Spinal cord (tissue), 9 donors: ENCODE measurements at regions not wholly inside any gene's neighbourhood (a gene's known extent, or its start where the extent isn't known, plus 50 kb on each side); places are given as distances from the start of the nearest gene placed in this dataset.

Experiments used
- DNase-seq, 6 donors: peaks; one replicate each; pipeline versions ENCODE4 v3.0.0 to v3.0.0-alpha.2; 2013 to 2015; ENCODE audit warnings: low spot score in 6 of 6, low read depth in 4 of 6
- H3K27ac ChIP-seq: one replicate; pipeline ENCODE4 v1.5.1; 2013; ENCODE audit warnings: low read depth, low read length, control low read depth
- H3K27me3 ChIP-seq: one replicate; pipeline ENCODE4 v1.6.1; 2013; ENCODE audit warnings: low read length; ENCODE audit not compliant: control insufficient read depth, insufficient read depth
- H3K36me3 ChIP-seq: one replicate; pipeline ENCODE4 v1.6.1; 2013; ENCODE audit warnings: low read length; ENCODE audit not compliant: control insufficient read depth, insufficient read depth
- H3K4me1 ChIP-seq: one replicate; pipeline ENCODE4 v1.6.1; 2013; ENCODE audit warnings: low read length; ENCODE audit not compliant: control insufficient read depth, insufficient read depth
- H3K4me3 ChIP-seq: one replicate; pipeline ENCODE4 v1.5.1; 2013; ENCODE audit warnings: low read depth, low read length, control low read depth
- H3K9me3 ChIP-seq: one replicate; pipeline ENCODE4 v1.6.1; 2013; ENCODE audit warnings: low read length; ENCODE audit not compliant: control insufficient read depth, insufficient read depth
- WGBS: methylation state at CpG from one replicate; pipeline ENCODE4 v1.1.5; 2013; ENCODE audit warnings: missing lambda C conversion rate; ENCODE audit not compliant: insufficient coverage; 5-methylcytosine and 5-hydroxymethylcytosine counted together
- donor health status: healthy.

- Histone ChIP-seq H3K27ac (no peak overlapping the region), H3K4me1 (no peaks in the 10 kb centered on the region), H3K4me3 (no peak overlapping the region), H3K27me3 (no peaks in the 10 kb centered on the region), H3K36me3 (no peaks in the 10 kb centered on the region), H3K9me3 (peaks cover 2% of the 10 kb centered on the region)
- no peak for DNase-seq
- no CpG with 5 or more reads among the region's 1 CpG for WGBS
Observed at GRCh38 chr9:82582693-82583092, 480.2 kb downstream of the RASEF start.

- Histone ChIP-seq H3K4me1 (no peaks in the 10 kb centered on the region), H3K9me3 (peaks cover 2% of the 10 kb centered on the region), H3K36me3 (no peaks in the 10 kb centered on the region), H3K27ac (no peak overlapping the region), H3K4me3 (no peak overlapping the region), H3K27me3 (no peaks in the 10 kb centered on the region)
- DNase-seq = no peak
- WGBS = 77% methylated on average over 6 of the region's 7 CpGs
Observed at GRCh38 chr9:82583524-82583923, 479.4 kb downstream of the RASEF start.

GRCh38 chr9:82584349-82584863 lies 478.5 kb downstream of the RASEF start:
- Histone ChIP-seq H3K36me3 (no peaks in the 10 kb centered on the region), H3K4me1 (no peaks in the 10 kb centered on the region), H3K4me3 (no peak overlapping the region), H3K27me3 (no peaks in the 10 kb centered on the region), H3K9me3 (no peaks in the 10 kb centered on the region), H3K27ac (no peak overlapping the region)
- 90% methylated on average over 2 of the region's 5 CpGs for WGBS
- DNase-seq = no peak

DNA sequence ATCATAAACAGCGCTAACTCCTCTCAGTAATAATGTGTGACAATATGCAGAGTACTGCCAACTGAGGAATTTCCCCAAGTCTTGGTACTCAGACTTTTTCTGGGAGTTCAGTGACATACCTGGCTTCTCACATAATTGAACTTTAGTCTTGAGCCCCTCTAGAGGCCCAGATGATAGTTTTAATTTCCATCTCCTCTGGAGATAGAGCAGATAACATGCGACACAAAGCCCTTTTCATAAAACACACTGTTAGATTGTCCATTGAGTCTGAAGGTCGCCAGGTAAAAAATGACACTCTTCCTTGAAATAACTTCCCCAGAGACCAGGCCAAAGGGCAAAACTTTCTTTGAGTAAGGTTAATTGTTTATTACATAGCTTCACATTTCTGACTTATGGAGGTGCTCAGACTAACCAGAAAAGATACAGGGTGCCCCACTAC lies 476.0 kb downstream of the RASEF start:
- no peaks in the 10 kb centered on the region for H3K4me1 ChIP-seq
- WGBS = 100% methylated on average over 2 of the region's 3 CpGs
- H3K4me3 ChIP-seq = no peak overlapping the region
- H3K36me3 ChIP-seq = no peaks in the 10 kb centered on the region
- no peaks in the 10 kb centered on the region for H3K27me3 ChIP-seq
- H3K9me3 ChIP-seq = no peaks in the 10 kb centered on the region
- no peak overlapping the region for H3K27ac ChIP-seq
- no peak for DNase-seq

DNA sequence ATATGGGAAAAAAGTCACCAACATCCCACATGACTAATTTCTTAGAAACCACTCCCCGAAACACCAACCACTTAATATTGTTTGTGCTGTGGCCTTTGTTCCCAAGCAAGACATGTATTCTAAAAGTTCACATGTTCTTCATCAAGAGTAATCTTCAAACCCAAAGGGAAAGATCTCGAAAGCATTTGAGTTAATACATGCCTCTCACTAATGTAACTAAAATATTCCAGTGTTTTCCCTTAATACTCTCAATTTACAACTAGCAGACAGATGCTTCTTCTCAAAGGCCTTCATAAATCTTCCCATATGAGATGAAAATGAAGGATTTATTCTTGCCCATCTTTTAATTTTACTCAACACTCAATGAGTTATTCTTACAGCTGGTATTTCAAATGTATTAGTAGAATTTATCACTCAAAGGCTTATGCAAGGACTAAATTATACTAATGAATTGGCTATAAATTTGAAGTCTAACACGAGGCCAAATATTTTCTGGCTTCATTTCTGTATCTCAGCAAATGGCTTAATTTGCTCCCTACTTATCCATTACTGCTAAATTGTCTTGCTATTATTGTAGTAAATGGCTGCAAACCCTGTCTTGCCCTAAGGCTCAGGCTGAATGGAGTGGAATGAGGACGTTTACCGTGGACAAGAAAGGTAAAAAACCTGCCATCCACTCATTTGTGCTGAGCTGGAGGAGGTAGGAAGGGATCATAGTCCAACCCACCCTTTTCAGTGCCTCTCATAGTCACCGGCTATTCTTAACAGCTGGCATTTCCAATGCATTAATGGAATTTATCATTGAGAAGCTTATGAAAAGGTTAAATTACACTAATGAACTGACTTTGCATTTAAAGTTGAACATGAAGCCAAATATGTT lies 474.4 kb downstream of the RASEF start:
- WGBS = 100% methylated on average over 1 of the region's 6 CpGs
- H3K4me3 ChIP-seq = no peak overlapping the region
- no peak overlapping the region for H3K27ac ChIP-seq
- peak in 1 of 6 donors; percentile 67 for DNase-seq
- H3K9me3 ChIP-seq = no peaks in the 10 kb centered on the region
- H3K27me3 ChIP-seq = no peaks in the 10 kb centered on the region
- H3K36me3 ChIP-seq = no peaks in the 10 kb centered on the region
- no peaks in the 10 kb centered on the region for H3K4me1 ChIP-seq

GRCh38 chr9:82590845-82591244 lies 472.1 kb downstream of the RASEF start:
- H3K27ac ChIP-seq = no peak overlapping the region
- no peaks in the 10 kb centered on the region for H3K27me3 ChIP-seq
- DNase-seq = no peak
- H3K4me3 ChIP-seq = no peak overlapping the region
- H3K9me3 ChIP-seq = no peaks in the 10 kb centered on the region
- WGBS = no CpG with 5 or more reads among the region's 3 CpGs
- H3K4me1 ChIP-seq = no peaks in the 10 kb centered on the region
- H3K36me3 ChIP-seq = no peaks in the 10 kb centered on the region

DNA sequence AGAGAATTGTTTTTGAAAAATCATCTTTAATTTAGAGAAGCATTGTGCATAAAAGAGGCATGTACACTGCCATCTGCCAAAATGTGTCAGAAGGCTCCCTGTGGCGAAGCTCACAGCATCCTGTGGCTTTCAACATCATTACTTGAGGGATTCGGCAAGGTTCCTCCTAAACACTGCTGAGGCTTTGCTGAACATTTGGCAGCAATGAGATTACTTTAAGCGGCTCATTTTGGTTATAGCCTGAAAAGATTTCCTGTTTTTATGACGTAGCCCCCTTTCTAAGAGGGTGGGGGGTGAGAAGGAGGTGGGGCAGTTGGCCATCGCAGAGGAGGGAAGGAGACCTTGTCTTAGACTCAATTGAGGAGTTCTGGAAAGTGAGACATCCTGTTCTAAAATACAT lies 469.4 kb downstream of the RASEF start:
- H3K9me3 ChIP-seq = no peaks in the 10 kb centered on the region
- H3K27ac ChIP-seq = no peak overlapping the region
- 77% methylated on average over 4 of the region's 5 CpGs for WGBS
- DNase-seq = peak in 2 of 6 donors; percentile 21 to 47
- H3K4me3 ChIP-seq = no peak overlapping the region
- H3K4me1 ChIP-seq = no peaks in the 10 kb centered on the region
- no peaks in the 10 kb centered on the region for H3K36me3 ChIP-seq
- H3K27me3 ChIP-seq = no peaks in the 10 kb centered on the region

DNA sequence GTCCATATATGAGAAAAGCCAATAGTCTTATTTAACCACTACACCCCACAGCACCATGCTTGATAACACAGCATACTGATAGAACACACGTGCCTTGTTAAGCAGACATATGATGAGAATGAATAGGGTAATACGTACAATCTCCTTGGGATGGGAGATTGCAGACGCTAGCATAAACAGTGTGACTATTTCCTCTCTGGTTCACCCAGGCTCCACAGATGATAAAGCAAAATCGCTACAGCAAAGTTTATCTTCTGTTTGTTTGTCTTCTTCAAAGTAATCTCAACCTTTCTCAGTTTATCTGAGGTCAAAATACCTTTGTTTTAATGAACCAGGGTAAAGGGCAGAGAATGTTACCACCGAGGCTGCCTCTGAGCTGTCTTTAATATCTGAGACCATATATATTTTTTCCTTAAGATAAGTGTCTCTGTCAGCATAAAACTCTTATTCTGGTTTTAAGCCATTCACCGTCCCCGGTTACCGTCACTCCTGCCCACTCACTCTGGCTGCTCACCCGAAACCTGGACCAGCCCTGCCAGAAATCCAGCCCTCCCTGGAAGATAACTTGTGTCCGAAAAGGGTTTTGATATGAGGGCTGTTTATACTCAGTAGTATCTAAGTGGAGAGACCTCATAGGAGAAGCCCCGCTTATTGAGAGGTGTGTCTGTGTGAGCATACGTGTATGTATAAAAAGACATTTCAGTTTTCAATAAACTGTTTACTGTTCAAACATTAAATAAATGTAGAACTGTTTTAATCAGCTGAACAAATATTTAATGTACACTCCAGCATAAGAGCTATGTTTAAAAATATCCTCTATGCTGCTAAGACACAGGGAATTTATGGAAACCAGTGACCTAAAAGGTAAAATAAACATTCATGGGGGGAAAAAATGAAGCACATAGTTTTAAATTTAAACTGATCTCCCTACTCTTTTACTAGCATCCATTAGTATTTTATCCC lies 465.4 kb downstream of the RASEF start:
- no peaks in the 10 kb centered on the region for H3K4me1 ChIP-seq
- no peak overlapping the region for H3K4me3 ChIP-seq
- H3K36me3 ChIP-seq = no peaks in the 10 kb centered on the region
- no peaks in the 10 kb centered on the region for H3K9me3 ChIP-seq
- H3K27ac ChIP-seq = no peak overlapping the region
- WGBS = 84% methylated on average over 5 of the region's 12 CpGs
- DNase-seq = peak in 1 of 6 donors; percentile 20
- H3K27me3 ChIP-seq = no peaks in the 10 kb centered on the region

DNA sequence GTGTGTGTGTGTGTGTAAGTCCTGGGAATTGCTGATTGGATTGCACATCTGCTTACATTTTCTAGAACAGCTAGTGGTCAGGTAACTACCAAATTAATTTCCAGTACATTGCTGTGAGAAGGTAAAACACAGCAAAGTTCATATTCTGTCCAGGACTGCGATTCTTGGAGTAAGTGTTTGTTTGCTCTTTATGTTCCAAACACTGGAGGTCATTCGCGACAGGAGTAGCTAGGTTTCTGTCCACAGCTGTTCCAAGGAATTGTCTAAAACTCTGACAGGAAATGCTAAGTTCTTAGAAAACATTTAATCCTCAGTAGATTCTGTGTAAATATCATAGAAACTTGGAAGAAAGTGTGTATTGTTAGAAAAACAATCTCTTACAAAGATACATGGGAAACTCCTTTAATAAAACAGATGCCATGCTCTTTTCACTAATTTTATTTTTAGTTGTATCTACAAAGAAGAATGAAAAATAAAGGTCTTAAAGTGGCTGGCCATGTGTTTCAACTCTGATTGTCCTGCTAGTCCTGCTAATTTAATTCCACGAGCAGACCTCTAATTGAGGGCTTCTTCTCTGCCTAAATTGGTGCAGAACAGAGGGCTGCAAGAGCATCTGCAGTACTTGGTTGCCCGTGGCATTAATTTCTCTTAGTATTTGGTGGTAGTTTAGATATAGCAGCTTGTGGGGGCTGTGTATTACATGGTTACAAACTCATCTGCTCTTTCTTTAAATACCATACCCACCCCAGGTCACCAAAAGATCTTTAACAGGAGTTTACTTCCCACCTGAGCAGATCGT lies 464.5 kb downstream of the RASEF start:
- Histone ChIP-seq H3K27ac (no peak overlapping the region), H3K4me1 (no peaks in the 10 kb centered on the region), H3K27me3 (no peaks in the 10 kb centered on the region), H3K36me3 (no peaks in the 10 kb centered on the region), H3K4me3 (no peak overlapping the region), H3K9me3 (no peaks in the 10 kb centered on the region)
- peak in 1 of 6 donors; percentile 36 for DNase-seq
- 67% methylated on average over 2 of the region's 6 CpGs for WGBS
